HG03521 (cell line): ENCODE measurements at regions not wholly inside any gene's neighbourhood (a gene's known extent, or its start where the extent isn't known, plus 50 kb on each side); places are given as distances from the start of the nearest gene placed in this dataset.

ENCODE experiments used
- ATAC-seq: cut with Tn5 transposase; IDR thresholded peaks from one replicate; pipeline ENCODE4 v1.9.1; 2021; ENCODE audit warnings: mild to moderate bottlenecking, moderate library complexity; ENCODE audit not compliant: unreplicated experiment

GRCh38 chr1:81234237-81234636 lies 566.5 kb upstream of the ADGRL2 start:
- ATAC-seq = no peak

GRCh38 chr1:81233591-81233990 lies 567.1 kb upstream of the ADGRL2 start:
- ATAC-seq = no peak

DNA sequence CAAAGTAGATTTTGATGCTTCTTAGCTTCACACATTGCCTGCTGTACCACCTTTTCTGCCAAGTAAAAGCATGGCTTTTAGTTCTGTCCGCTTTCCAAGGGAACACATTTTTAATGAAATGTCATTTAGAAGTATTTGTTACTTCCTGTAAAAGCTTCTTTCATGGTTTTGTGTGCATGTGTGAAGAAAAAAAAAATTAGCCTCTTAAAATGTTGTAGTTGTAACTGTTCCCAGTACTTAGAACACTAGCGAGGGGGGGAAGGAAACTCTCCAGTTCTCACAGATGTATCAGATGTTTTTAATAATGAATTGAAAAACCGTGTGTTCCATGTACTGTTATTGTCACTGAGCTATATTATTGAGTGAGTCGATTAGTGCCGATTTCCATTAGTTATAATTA lies 568.3 kb upstream of the ADGRL2 start:
- ATAC-seq = no peak

DNA sequence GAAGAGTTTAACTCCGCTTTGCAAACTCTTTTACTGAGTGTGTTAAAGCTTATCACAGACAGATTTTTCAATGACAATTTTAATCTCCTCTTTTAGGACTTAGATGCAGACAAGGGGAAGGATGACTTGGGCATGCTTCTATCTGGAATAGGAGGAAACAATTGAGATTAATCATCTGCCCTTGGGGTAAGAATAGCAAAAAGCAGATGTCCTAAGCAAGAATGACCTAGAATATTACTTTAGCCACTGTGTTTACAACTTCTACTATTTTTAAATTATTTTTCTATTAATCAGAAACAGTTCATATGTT lies 569.0 kb upstream of the ADGRL2 start:
- no peak for ATAC-seq

DNA sequence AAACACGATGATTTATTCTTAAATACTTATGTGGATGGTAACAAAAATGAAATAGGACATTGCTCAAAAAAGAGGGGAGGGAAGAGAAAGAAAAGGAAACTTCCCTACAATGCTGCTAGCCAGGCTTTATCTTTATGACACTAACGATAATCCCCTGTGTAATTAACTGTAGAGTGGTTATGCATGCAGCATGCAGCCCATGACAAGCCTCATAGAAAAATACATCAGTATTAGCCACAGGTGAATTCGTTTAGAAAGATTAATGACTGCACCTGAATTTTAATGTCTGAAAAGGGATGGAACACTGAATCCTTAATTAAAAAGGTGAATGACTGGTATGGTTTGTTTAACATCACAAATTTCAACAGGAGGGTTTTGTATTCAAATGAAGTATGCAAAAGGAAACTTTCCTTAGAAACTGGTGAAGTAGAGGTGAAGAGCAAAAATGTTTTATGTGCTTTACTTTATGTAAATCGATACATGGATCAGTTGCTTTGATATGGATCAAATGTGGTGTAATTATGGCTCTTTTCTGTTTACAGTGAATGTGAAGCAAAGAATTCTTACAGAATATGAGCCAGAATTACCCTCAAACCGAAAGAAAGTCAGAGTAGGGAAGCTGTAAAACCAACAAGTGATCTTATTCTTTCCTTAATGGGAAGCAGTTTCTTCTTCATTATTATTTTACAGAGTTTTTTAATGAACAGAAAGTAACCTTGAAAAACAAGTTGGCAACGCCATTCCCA lies 569.6 kb upstream of the ADGRL2 start:
- ATAC-seq = no peak

- no peak for ATAC-seq
Measured at GRCh38 chr1:81228926-81229325, 571.8 kb upstream of the ADGRL2 start.

- ATAC-seq = no peak
Measured at GRCh38 chr1:81226603-81226928, 574.2 kb upstream of the ADGRL2 start.

- no peak for ATAC-seq
Measured at GRCh38 chr1:81225789-81226602, 574.7 kb upstream of the ADGRL2 start.

DNA sequence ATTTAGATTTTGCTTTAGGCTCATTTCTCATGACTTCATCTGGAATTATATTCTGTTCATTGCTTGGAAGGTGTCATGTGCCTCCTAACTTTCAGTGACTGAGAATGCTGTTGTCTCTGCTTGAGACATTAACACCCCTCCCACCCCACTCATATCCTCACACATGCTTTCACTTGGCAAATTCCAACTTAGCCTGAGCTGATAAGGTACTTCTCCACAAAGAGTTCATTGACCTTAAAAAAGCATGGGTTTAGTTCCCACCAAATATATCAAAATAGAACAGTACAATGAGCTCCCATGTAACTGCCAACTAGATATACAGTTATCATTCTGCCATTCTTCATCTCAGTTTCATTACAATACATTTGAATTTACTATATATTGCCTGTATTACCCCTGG lies 576.5 kb upstream of the ADGRL2 start:
- no peak for ATAC-seq

DNA sequence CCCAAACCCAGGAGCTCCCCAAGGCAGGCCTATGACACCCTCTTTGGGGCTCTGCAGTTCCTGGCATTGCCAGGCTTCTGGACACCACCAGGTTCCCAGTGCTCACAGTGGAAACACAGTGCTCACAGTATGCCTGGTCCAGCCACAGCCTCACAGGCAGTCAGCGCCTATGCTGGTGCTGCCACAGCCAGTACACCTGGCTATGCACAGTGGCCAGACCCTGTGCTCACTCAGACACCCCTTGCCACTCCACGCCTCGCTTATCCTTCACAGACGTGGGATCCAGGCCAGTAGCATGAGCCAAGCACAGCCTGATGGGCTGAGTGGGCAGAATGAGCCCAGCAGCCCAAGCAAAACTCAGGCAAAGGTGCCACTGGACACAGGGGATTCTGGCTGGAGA lies 579.2 kb upstream of the ADGRL2 start:
- ATAC-seq = no peak

DNA sequence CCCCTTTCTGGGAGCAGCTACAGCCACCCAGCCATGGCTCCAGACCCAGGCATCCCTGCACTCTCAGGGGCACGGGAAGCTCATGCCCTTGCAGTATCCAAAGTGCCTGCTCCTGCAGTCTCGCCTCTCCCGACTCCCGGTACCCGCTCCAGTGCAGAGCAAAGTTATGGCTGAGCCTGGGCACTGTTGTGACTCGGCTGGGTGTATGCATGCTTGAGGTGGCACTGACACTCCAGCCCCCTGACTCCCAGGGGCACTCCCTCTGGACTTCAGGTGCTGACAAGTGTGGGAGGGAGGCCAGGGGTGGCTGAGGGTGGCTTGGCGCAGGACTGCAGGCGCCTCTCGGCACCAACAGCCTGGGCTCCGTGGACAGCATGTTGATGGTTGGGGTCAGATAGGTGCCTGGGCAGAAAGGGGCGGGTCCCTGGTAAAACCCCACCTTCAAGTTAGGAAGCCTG lies 580.1 kb upstream of the ADGRL2 start:
- no peak for ATAC-seq

GRCh38 chr1:81217058-81217457 lies 583.7 kb upstream of the ADGRL2 start:
- no peak for ATAC-seq

- ATAC-seq = no peak
Measured at GRCh38 chr1:81213279-81213678, 587.5 kb upstream of the ADGRL2 start.

DNA sequence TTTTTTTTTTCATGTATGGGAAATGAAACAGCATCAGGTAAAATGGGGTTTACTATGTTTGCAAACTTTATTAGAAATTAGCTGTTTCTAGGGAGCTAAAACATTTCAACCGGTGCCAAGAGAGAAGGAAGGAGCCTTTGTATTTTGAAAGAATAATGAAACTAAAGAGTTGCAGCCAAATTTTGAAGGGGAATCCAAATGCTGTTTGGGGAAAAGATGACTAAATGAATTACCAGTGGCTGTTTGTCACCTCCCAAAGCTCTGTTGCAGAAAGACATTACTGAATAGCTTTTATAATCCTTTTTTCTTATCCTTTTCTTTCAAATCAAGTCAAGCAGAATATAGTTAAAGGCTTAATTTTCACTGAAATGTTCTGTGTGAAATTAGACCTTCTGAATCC lies 591.3 kb upstream of the ADGRL2 start:
- no peak for ATAC-seq

- ATAC-seq = no peak
Measured at GRCh38 chr1:81208441-81208840, 592.3 kb upstream of the ADGRL2 start.

DNA sequence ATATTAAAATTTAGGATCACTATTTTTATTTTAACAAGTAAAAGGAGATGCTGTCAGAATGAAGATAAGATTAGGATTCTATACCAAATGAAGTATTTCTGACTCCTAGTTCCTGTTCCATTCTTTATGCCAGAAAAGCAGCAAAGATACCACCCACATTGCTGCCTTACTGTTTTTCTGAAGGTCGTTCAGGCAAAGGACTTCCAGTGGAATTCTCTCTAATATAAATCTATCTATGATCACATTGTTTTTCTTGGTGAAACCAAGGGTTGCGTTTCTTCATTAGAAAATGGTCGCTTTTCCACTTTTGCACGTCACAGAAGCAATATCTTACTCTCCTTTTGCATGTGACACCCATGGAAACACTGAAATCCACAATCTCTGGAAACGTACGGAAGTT lies 594.8 kb upstream of the ADGRL2 start:
- no peak for ATAC-seq

GRCh38 chr1:81201779-81202178 lies 599.0 kb upstream of the ADGRL2 start:
- no peak for ATAC-seq

DNA sequence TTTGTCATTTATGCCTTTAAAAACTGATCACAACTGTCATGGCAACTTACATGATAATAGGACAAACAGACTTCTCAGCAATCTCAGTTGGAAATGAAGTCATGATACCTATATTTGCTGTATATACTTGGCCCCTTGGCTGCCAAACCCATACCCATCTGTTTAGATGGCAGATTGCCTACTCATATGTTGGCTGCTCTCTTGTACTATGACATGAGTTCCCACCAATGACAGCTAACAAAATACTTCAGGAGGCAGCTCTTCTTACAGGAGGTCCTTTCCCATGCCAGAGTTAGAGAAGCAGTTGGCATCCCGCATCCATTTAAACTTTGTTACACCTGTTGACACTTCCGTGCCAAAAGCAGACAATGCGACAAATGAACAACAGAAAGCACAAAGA lies 603.1 kb upstream of the ADGRL2 start:
- no peak for ATAC-seq

DNA sequence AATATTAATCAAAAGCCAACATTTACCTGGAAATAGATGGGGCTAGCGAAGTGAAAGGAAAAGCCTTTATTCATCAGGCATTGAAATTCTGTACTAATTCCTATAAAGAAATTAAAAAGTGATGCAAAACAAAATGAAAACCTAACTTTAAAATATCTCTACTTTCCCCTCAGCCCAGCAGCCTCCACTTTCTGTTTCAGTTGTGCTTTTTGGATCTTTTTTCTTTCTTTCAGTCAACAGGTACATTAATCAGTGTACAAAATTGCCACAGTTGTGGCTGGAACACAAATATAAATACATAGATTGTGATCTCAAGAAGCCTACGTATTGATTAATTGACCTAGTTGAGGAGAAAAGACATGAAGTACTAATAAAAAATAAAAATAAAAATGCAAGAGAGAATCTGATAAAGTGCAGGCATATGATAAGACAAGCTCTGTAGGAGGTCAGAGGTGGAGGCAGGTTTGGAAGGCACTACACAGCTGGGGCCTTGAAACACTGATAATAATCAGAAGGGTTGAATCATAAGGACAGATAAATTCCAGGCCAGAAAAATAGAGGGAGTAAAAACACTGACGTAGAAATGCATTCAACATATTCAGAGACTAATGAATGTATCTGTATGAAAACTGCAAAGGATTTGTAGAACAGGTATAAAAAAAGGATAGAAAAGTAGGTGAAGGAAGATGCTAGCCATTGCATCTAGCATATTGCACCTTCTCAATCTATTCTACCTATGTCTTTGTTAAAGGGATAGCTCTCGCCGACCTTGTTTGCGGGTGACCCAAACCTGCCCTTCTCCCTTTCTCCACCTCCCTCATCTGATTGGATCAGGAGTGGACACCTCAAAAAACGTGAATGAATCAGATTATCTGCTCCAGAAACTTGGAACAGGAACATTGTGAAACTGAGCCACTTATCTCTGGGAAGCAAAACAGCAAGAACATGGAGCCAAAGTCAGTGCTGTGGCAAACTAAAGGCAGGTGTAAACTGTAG lies 607.8 kb upstream of the ADGRL2 start:
- ATAC-seq = no peak

DNA sequence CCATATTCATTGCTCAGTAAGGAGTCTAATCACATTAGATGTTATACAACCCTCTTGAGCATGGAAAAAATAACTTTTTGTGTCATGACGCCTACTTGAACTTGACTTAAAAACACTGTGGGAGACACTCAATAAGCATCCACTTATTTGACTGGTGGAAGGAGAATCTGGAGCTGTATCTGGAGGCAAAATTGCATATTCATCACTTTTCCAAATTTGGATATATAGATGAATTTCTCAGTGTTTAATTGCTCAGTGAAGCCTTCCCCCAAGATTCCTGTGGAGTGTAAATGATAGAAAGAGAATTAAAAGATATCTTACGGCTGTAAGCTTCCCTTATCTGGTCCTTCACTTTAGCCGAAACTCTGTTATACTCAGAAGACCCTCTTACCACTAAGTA lies 610.7 kb upstream of the ADGRL2 start:
- no peak for ATAC-seq

- ATAC-seq = no peak
Measured at GRCh38 chr1:81187635-81188034, 613.1 kb upstream of the ADGRL2 start.
